ENCODE measurements at regions not wholly inside any gene's neighbourhood (a gene's known extent, or its start where the extent isn't known, plus 50 kb on each side); places are given as distances from the start of the nearest gene placed in this dataset.

DNA sequence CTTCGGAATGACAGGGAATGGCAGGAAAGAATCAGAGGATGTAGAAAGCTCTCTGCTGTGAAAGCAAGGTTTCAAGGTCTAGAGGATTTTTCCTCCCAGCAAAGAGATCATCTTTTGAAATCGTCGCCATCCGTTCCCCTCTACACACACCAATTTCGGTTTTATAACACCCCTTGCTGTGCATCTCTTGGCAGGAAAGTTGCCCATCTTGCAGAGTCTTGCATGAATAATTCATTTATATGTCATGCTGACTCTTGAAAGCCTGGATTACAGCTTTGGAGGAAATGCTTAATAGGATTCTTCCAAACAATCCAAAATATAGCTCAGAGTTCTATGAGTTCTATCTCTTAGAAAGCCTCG, 262.7 kb downstream of the CHL1 start:
- no peak for DNase-seq

DNA sequence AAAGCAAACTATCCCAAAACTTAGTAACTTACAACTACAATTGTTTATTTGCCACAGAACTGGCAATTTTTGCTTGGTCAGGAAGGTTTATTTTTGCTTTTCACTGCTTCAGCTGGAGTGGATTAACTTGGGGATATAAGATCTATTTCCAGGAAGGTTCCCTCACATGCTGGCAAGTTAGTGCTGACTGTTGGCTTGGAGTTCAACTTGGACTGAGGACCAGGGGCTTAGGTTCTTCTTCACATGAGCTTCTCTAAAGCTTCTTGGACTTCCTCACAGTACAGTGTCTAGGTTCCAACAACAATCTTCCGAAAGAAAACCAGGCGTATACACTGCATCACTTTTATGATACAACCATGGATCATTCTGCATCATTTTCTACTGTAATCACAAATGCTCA, 264.4 kb downstream of the CHL1 start:
- DNase-seq = no peak

- no peak for DNase-seq
Observed at GRCh38 chr3:462851-463250, 266.3 kb downstream of the CHL1 start.

GRCh38 chr3:463252-464192, 267.0 kb downstream of the CHL1 start:
- DNase-seq = no peak

DNA sequence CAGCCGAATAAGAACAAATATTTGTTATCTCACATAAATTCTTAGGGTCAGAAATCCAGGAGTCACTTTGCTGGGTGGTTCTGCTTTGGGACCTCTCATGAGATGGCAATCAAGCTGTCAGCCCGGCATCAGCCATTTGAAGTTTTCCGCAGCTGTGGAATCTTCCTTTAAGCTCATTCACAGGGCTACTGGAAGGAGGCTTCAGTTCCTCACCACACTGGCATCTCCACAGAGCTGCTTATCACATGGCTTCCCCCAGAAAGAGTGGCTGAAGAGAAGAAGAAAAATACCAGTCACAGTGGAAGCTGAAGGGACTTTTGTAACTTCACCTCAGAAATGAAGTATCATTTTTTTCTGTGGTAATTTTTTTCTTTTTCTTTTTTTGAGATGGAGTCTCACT, 267.7 kb downstream of the CHL1 start:
- DNase-seq = no peak

GRCh38 chr3:468172-468571, 271.6 kb downstream of the CHL1 start:
- no peak for DNase-seq

DNA sequence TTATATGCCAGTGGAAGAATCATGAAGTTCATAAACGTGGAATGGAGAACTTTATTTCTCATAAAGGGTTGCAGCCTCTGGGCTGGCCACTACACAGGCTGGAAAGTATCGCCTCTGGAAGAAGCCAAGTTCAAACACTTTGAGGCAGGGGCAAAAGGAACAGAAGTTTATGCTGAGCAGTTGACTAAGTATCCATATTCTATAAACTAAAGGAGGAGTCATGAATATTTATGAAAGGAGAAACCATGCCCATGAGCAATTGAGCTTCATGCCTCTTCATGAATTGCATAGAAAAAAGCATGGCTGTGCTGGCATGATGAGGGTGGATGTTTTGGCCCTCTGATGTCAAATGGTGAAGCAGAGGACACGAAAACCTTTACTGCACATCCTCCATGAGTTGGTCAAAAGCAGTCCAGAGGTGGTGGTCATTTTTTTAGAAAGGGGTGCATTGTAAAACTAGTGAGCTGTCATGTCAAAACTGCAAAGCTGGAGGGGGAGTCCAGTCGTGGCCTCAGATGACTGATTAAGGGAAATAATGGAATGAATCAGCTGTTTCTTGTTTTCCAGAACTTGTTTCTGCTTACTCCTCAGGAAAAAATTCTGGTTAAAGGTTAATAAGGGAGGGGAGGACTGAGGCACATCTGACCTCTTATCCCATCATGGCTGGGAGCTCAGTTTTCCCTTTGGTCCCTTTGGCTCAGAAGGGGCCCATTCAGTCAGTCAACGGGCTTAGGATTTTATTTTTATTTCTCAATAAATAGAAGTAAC, 276.7 kb downstream of the CHL1 start:
- no peak for DNase-seq

- no peak for DNase-seq
Observed at GRCh38 chr3:474828-475227, 278.3 kb downstream of the CHL1 start.

DNA sequence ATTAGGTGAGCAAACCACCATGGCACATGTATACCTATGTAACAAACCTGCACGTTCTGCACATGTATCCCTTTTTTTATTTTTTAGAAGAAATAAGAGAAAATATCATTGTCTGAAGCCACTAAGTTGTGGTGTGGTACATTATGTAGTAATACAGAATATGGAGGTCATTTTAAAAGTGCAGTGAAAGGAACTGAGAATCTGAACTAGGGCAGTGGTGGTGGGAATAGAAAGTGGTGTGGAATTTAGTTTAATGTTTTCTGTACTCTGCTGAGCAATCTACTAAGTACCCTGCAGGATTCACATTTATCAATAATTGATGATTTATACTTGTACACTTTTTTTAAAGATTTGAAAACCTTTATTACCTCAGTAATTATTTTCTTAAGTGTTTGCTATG, 283.5 kb downstream of the CHL1 start:
- no peak for DNase-seq

DNA sequence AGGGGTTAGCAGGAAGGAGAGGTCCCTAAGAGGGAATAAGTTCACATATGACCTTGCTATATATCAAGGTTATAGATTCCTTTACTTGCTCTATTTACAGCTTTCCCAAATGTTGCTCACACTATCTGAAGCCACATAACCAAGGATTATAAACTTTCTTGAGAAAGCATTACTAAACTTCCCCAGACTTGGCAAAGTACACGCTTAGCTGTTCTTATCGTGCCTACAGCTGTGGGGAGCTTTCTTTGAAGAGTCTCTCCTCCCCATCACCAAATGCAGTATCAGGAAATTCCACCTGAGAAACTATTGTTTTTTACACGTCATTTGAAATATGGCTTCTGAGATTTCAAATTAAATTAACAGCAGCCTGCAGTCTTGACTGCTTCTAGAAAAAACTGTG, 284.5 kb downstream of the CHL1 start:
- no peak for DNase-seq

DNA sequence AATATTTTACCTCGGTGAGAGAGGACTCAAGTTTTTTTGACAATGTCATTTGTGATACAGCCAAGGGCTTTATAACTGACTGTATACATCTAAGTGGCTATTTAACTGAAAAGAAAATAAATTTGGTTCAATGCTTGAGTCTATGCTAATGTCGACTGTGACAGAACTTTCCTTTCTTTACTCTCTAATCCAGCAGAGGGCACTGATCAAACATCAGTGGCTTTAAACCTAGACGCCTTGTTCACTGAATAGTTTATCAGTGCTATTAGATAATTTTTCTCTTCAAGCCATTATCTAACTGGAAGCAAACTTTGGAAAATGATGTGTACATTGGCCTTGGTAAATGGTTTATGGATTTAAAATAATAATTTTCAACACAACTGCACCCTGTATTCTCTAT, 285.1 kb downstream of the CHL1 start:
- no peak for DNase-seq

- no peak for DNase-seq
Observed at GRCh38 chr3:482479-482878, 285.9 kb downstream of the CHL1 start.

GRCh38 chr3:484341-484740, 287.8 kb downstream of the CHL1 start:
- no peak for DNase-seq

DNA sequence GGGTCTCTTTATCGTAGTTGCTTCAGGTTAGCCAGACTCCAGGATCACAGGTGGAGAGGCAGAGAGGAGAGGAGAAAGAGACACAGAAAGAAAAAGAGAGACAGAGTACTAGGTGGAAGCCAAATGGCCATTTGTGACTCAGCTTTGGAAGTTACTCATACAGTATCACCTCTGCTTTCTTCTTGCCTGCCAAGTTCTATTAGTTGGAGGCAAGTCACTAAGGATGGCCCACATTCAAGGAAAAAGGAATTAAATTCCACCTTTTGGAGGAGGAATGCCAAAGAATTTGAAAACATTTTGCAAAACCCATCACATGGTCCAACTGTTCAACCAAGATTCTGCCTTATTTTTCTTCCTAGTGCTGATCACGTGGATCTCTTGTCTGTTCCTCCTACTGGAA, 291.1 kb downstream of the CHL1 start:
- no peak for DNase-seq

- DNase-seq = no peak
Observed at GRCh38 chr3:492586-493316, 296.2 kb downstream of the CHL1 start.

DNA sequence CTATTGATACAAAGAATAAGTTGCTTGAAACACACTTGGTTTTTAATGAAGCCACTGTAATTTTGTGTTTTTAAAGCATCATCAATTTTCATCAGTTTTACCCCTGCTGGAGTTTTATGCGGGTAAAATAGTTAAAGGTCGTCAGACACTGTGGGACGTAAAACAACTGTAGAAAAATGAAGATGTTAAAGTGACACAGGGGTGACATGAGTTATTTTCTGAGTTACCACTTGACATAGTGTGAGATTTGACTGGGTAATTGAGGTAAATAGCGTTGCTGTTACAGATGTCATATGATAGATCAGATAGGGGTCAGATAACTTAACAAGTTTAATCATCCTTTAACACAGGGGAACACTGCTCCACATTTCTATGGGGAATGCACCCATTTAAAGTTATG, 297.6 kb downstream of the CHL1 start:
- DNase-seq = no peak

DNA sequence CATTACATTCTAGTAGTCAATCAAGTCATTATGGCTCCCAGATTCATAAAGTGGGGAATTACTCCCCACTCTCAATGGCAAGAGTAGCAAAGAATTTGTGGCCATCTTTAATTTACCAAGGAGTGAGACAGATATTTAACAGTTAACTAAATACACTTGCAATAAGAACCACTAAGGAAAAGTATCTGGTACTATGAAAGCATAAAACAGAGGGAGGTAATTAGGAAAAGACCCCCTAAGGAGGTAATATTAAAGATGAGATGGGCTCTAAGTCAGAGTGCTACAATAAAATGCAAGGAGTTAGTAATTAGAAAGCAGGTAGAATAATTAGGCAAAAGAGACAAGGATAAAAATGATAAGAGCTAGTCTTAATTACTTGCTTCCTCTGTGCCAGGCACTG, 301.9 kb downstream of the CHL1 start:
- DNase-seq = no peak

GRCh38 chr3:499001-499761, 302.6 kb downstream of the CHL1 start:
- DNase-seq = no peak

- DNase-seq = no peak
Observed at GRCh38 chr3:502486-502885, 305.9 kb downstream of the CHL1 start.

GRCh38 chr3:513301-513700, 316.7 kb downstream of the CHL1 start:
- no peak for DNase-seq

- DNase-seq = no peak
Observed at GRCh38 chr3:514192-514591, 317.6 kb downstream of the CHL1 start.

- DNase-seq = no peak
Observed at GRCh38 chr3:519026-519425, 322.5 kb downstream of the CHL1 start.

- no peak for DNase-seq
Observed at GRCh38 chr3:522888-523287, 326.3 kb downstream of the CHL1 start.
